ENCODE measurements at regions not wholly inside any gene's neighbourhood (a gene's known extent, or its start where the extent isn't known, plus 50 kb on each side); places are given as distances from the start of the nearest gene placed in this dataset.

GRCh38 chr20:22414305-22414742 lies 170.0 kb downstream of the FOXA2 start:
- TF ChIP-seq, protein P1, sequence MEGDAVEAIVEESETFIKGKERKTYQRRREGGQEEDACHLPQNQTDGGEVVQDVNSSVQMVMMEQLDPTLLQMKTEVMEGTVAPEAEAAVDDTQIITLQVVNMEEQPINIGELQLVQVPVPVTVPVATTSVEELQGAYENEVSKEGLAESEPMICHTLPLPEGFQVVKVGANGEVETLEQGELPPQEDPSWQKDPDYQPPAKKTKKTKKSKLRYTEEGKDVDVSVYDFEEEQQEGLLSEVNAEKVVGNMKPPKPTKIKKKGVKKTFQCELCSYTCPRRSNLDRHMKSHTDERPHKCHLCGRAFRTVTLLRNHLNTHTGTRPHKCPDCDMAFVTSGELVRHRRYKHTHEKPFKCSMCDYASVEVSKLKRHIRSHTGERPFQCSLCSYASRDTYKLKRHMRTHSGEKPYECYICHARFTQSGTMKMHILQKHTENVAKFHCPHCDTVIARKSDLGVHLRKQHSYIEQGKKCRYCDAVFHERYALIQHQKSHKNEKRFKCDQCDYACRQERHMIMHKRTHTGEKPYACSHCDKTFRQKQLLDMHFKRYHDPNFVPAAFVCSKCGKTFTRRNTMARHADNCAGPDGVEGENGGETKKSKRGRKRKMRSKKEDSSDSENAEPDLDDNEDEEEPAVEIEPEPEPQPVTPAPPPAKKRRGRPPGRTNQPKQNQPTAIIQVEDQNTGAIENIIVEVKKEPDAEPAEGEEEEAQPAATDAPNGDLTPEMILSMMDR (IDR thresholded peaks at IDR 0.05) = no peak
- no peak for TF ChIP-seq POLR2A (IDR thresholded peaks at IDR 0.05)

All from body of pancreas (tissue), 4 donors.